CD4-positive, CD25-positive, alpha-beta regulatory T cell (primary cell): ENCODE measurements at regions not wholly inside any gene's neighbourhood (a gene's known extent, or its start where the extent isn't known, plus 50 kb on each side); places are given as distances from the start of the nearest gene placed in this dataset.

Experiments
- ATAC-seq, 2 donors: fragments of 150-1000 bp; cut with Tn5 transposase; one replicate each; pipeline ENCODE4 v1.10.0; 2021; ENCODE audit warnings: low read depth in 2 of 2, moderate number of reproducible peaks in 2 of 2, moderate library complexity in 1 of 2
- DNase-seq, 3 donors: peaks; one replicate each; pipeline versions ENCODE4 v3.0.0 to v3.0.0-alpha.2; 2012 to 2022; ENCODE audit warnings: mixed read lengths in 1 of 3
- H3K27ac ChIP-seq: one replicate; pipeline ENCODE4 v1.7.0; 2013; ENCODE audit warnings: mild to moderate bottlenecking, low read length; ENCODE audit not compliant: insufficient read depth, poor library complexity, severe bottlenecking
- H3K27me3 ChIP-seq: one replicate; pipeline ENCODE4 v1.7.0; 2013; ENCODE audit warnings: low read length; ENCODE audit not compliant: control insufficient read depth, insufficient read depth
- H3K36me3 ChIP-seq: one replicate; pipeline ENCODE4 v1.7.0; 2013; ENCODE audit warnings: mild to moderate bottlenecking, low read length, moderate library complexity; ENCODE audit not compliant: control insufficient read depth, insufficient read depth
- H3K4me1 ChIP-seq: 2 replicates; pipeline ENCODE4 v1.7.0; 2013; ENCODE audit warnings: mild to moderate bottlenecking, low read length; ENCODE audit not compliant: insufficient read depth, control insufficient read depth, poor library complexity, severe bottlenecking
- H3K4me3 ChIP-seq: one replicate; pipeline ENCODE4 v1.7.0; 2013; ENCODE audit warnings: low read depth, mild to moderate bottlenecking, low read length, moderate library complexity
- H3K9me3 ChIP-seq, 2 experiments: 1 replicate in 1 of 2; 2 replicates in 1 of 2; pipeline ENCODE4 v1.7.0; 2013; ENCODE audit warnings: low read length in 2 of 2, mild to moderate bottlenecking in 1 of 2, moderate library complexity in 1 of 2; ENCODE audit not compliant: control insufficient read depth in 2 of 2
- H3K27ac Mint-ChIP-seq, 3 donors: one replicate each; pipeline ENCODE4 v1.8.0; 2020 to 2022; ENCODE audit warnings: mild to moderate bottlenecking in 3 of 3, mixed read lengths in 3 of 3, moderate library complexity in 2 of 3
- H3K27me3 Mint-ChIP-seq: one replicate; pipeline ENCODE4 v1.8.0; 2022; ENCODE audit warnings: mild to moderate bottlenecking, mixed read lengths
- H3K36me3 Mint-ChIP-seq: one replicate; pipeline ENCODE4 v1.8.0; 2020; ENCODE audit warnings: mixed read lengths
- H3K4me1 Mint-ChIP-seq, 4 donors: one replicate each; pipeline ENCODE4 v1.8.0; 2020 to 2022; ENCODE audit warnings: mixed read lengths in 4 of 4, mild to moderate bottlenecking in 1 of 4
- H3K4me3 Mint-ChIP-seq, 4 donors: one replicate each; pipeline ENCODE4 v1.8.0; 2020 to 2022; ENCODE audit warnings: mild to moderate bottlenecking in 4 of 4, mixed read lengths in 4 of 4, moderate library complexity in 3 of 4
- H3K9me3 Mint-ChIP-seq, 7 donors: one replicate each; pipeline ENCODE4 v1.8.0; 2020 to 2022; ENCODE audit warnings: mixed read lengths in 7 of 7, mild to moderate bottlenecking in 3 of 7, moderate library complexity in 2 of 7

DNA sequence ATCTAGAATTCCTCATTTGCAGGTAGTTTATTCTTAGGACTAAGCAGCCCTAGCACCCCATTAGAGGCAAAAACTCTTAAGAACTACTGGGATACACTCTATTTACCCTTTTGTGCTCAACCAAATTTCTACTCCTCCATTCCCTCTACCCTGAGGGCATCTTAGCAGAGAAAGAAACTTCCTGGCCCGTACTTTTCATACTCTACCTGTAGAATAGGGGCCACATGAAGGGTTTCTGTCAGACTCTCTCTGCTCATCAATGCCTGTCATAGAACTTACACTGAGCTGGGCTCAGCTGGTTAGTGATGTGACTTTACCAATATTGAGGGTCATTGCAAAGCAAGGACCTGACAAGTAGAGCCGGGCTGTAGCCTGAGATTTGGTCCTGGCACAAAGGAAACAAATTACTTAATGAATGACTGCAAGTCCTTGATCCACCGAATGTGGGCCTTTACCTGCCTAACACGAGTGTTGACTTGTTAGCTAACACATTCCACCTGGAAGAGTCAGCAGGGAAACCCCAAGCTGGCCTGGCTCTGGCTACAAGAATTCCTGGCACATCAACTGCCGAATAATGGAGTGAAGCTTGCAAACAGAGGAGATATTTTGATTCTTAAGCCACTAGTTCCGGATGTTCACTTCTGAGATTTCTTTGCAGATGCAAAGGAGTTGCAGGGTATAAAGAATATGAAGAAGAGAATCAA is 280.5 kb upstream of the JAG1 start:
- no peaks in the 10 kb centered on the region for H3K36me3 Mint-ChIP-seq

DNA sequence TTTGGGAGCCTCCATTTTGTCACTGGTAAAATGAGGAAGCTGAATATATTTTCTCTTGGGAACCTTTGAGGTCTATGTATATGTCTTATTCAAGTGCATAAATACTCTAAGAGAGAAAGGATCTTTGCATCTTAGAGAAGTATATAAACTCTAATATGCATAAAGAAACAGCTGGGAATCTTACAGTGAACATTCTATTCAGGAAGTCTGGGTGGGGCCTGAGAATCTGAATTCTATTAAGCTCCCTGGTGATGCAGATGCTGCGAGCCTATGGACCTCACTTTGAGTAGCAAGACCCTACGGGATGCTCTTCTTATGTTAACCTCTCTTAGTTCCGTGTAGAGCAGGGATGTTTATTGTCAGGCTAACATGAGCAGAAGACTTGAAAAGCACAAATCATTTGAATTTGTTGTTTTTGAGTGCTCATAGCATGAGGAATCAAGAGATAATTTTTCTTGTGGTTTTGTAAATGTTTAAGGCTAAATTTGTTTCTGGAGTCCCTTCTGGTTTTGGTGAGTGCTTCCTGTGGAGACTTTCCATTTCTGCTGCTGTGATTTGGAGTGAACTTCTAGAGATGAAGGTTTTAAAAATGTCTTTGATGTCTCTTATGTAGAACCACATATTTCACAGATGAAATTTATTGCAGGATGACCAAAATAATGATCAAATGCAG is 281.2 kb upstream of the JAG1 start:
- Histone ChIP-seq H3K27ac (no peak overlapping the region), H3K9me3 (peaks cover 0 to 5% of the 10 kb centered on the region in 2 experiments), H3K36me3 (no peaks in the 10 kb centered on the region), H3K27me3 (no peaks in the 10 kb centered on the region), H3K4me1 (no peaks in the 10 kb centered on the region), H3K4me3 (no peak overlapping the region)
- Mint-ChIP-seq H3K36me3 (no peaks in the 10 kb centered on the region), H3K4me1 (no peaks in the 10 kb centered on the region), H3K9me3 (peaks cover 0 to 10% (median 4%) of the 10 kb centered on the region in 7 donors), H3K27ac (no peak overlapping the region), H3K4me3 (no peak overlapping the region), H3K27me3 (no peaks in the 10 kb centered on the region)
- ATAC-seq (no peak), DNase-seq (no peak)

More for the DNA sequence above, 280.5 kb upstream of the JAG1 start:
- ATAC-seq (no peak), DNase-seq (no peak)
- H3K9me3 Mint-ChIP-seq = peaks cover 0 to 10% (median 4%) of the 10 kb centered on the region in 7 donors
- Histone ChIP-seq H3K36me3 (no peaks in the 10 kb centered on the region), H3K27me3 (no peaks in the 10 kb centered on the region), H3K4me3 (no peak overlapping the region), H3K27ac (no peak overlapping the region), H3K9me3 (peaks cover 0 to 5% of the 10 kb centered on the region in 2 experiments), H3K4me1 (no peaks in the 10 kb centered on the region)
- H3K27ac Mint-ChIP-seq = no peak overlapping the region
- H3K27me3 Mint-ChIP-seq = no peaks in the 10 kb centered on the region
- no peak overlapping the region for H3K4me3 Mint-ChIP-seq
- H3K4me1 Mint-ChIP-seq = no peaks in the 10 kb centered on the region

GRCh38 chr20:10958279-10958678 is 284.5 kb upstream of the JAG1 start:
- ATAC-seq (no peak), DNase-seq (no peak)
- H3K4me3 Mint-ChIP-seq = no peak overlapping the region
- H3K36me3 ChIP-seq = no peaks in the 10 kb centered on the region
- no peaks in the 10 kb centered on the region for H3K36me3 Mint-ChIP-seq
- H3K27me3 Mint-ChIP-seq = no peaks in the 10 kb centered on the region
- H3K27ac Mint-ChIP-seq = no peak overlapping the region
- peaks cover 0 to 5% of the 10 kb centered on the region in 2 experiments for H3K9me3 ChIP-seq
- H3K4me1 Mint-ChIP-seq = no peaks in the 10 kb centered on the region
- no peak overlapping the region for H3K4me3 ChIP-seq
- H3K27me3 ChIP-seq = no peaks in the 10 kb centered on the region
- no peak overlapping the region for H3K27ac ChIP-seq
- no peaks in the 10 kb centered on the region for H3K4me1 ChIP-seq
- H3K9me3 Mint-ChIP-seq = peaks cover 3 to 15% (median 4%) of the 10 kb centered on the region in 7 donors

- Mint-ChIP-seq H3K27me3 (no peaks in the 10 kb centered on the region), H3K27ac (no peak overlapping the region)
- DNase-seq = no peak
Observed at GRCh38 chr20:10960416-10960815, 286.6 kb upstream of the JAG1 start.

GRCh38 chr20:10961651-10962288 is 288.0 kb upstream of the JAG1 start:
- Histone ChIP-seq H3K27ac (no peak overlapping the region), H3K36me3 (no peaks in the 10 kb centered on the region), H3K27me3 (no peaks in the 10 kb centered on the region), H3K9me3 (no peaks in the 10 kb centered on the region), H3K4me3 (no peak overlapping the region), H3K4me1 (no peaks in the 10 kb centered on the region)
- Mint-ChIP-seq H3K9me3 (peaks cover 3 to 15% (median 4%) of the 10 kb centered on the region in 7 donors), H3K36me3 (no peaks in the 10 kb centered on the region), H3K4me1 (no peaks in the 10 kb centered on the region), H3K27ac (no peak overlapping the region), H3K4me3 (no peak overlapping the region), H3K27me3 (no peaks in the 10 kb centered on the region)
- DNase-seq = no peak
- ATAC-seq = no peak

More at GRCh38 chr20:10960416-10960815, 286.6 kb upstream of the JAG1 start:
- Mint-ChIP-seq H3K4me3 (no peak overlapping the region), H3K9me3 (peaks cover 3 to 15% (median 4%) of the 10 kb centered on the region in 7 donors), H3K36me3 (no peaks in the 10 kb centered on the region), H3K4me1 (no peaks in the 10 kb centered on the region)
- Histone ChIP-seq H3K36me3 (no peaks in the 10 kb centered on the region), H3K27me3 (no peaks in the 10 kb centered on the region), H3K27ac (no peak overlapping the region), H3K4me1 (no peaks in the 10 kb centered on the region), H3K9me3 (no peaks in the 10 kb centered on the region), H3K4me3 (no peak overlapping the region)
- no peak for ATAC-seq

GRCh38 chr20:10962937-10963336 is 289.1 kb upstream of the JAG1 start:
- Mint-ChIP-seq H3K4me1 (no peaks in the 10 kb centered on the region), H3K27ac (no peak overlapping the region), H3K36me3 (no peaks in the 10 kb centered on the region), H3K9me3 (peaks cover 2 to 15% (median 3%) of the 10 kb centered on the region in 7 donors), H3K4me3 (no peak overlapping the region), H3K27me3 (no peaks in the 10 kb centered on the region)
- Histone ChIP-seq H3K4me3 (no peak overlapping the region), H3K36me3 (no peaks in the 10 kb centered on the region), H3K4me1 (no peaks in the 10 kb centered on the region), H3K27me3 (no peaks in the 10 kb centered on the region), H3K27ac (no peak overlapping the region), H3K9me3 (peaks cover 0 to 2% of the 10 kb centered on the region in 2 experiments)
- no peak for DNase-seq
- no peak for ATAC-seq

DNA sequence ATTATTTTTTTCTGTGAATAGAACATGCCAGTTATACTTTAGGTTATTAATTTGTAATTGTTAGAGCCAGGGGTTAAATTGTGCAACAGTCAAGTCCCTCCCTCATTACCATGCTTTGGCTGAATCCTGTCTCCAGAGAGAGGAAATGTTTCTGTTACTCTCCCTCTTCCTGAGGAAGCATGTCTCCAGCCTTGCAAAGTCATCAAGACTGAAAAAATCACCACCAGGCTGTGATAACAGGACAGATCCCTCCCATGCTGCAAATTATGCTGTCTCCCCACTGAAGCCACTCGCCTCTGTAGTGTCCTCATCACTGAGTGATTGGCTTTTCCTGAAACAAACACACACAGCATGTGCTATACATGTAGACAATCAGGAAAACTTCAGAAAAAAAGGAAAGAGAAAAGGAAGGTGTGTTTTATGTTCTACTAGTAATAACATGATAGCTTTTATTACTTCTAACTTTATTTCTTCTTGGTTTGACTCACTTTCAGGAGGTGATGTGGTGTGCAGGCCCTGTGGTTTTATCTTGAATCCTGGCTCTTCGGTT is 290.0 kb upstream of the JAG1 start:
- H3K27ac Mint-ChIP-seq = no peak overlapping the region
- DNase-seq (no peak), ATAC-seq (no peak)
- Histone ChIP-seq H3K4me1 (no peaks in the 10 kb centered on the region), H3K27me3 (no peaks in the 10 kb centered on the region), H3K27ac (no peak overlapping the region), H3K36me3 (no peaks in the 10 kb centered on the region), H3K9me3 (peaks cover 0 to 5% of the 10 kb centered on the region in 2 experiments), H3K4me3 (no peak overlapping the region)
- H3K27me3 Mint-ChIP-seq = no peaks in the 10 kb centered on the region
- H3K4me1 Mint-ChIP-seq = no peaks in the 10 kb centered on the region
- H3K9me3 Mint-ChIP-seq = peaks cover 2 to 10% (median 3%) of the 10 kb centered on the region in 7 donors
- H3K4me3 Mint-ChIP-seq = no peak overlapping the region
- H3K36me3 Mint-ChIP-seq = no peaks in the 10 kb centered on the region
